SHP77 (cell line): ENCODE measurements at regions not wholly inside any gene's neighbourhood (a gene's known extent, or its start where the extent isn't known, plus 50 kb on each side); places are given as distances from the start of the nearest gene placed in this dataset.

ENCODE experiments used
- DNase-seq, 2 experiments: peaks; one replicate each; lab custom pipeline; 2025; lab: John Stamatoyannopoulos, UW

GRCh38 chr3:110752307-110752706 lies 319.3 kb upstream of the NECTIN3 start:
- DNase-seq: no peak

GRCh38 chr3:110753516-110753915 lies 318.1 kb upstream of the NECTIN3 start:
- no peak for DNase-seq

GRCh38 chr3:110754212-110754916 lies 317.3 kb upstream of the NECTIN3 start:
- DNase-seq: no peak

- DNase-seq: no peak
These were observed 316.3 kb upstream of the NECTIN3 start for GRCh38 chr3:110755345-110755744.

- DNase-seq: no peak
These were observed 314.9 kb upstream of the NECTIN3 start for GRCh38 chr3:110756705-110757104.

GRCh38 chr3:110758208-110758607 lies 313.4 kb upstream of the NECTIN3 start:
- DNase-seq: no peak

GRCh38 chr3:110767156-110767555 lies 304.5 kb upstream of the NECTIN3 start:
- DNase-seq: no peak

- DNase-seq: no peak
These were observed 303.8 kb upstream of the NECTIN3 start for GRCh38 chr3:110767838-110768237.

- DNase-seq: no peak
These were observed 298.1 kb upstream of the NECTIN3 start for GRCh38 chr3:110773413-110773954.

- DNase-seq: no peak
These were observed 296.9 kb upstream of the NECTIN3 start for GRCh38 chr3:110774496-110775265.

GRCh38 chr3:110779581-110779980 lies 292.0 kb upstream of the NECTIN3 start:
- DNase-seq: no peak

GRCh38 chr3:110783541-110783940 lies 288.1 kb upstream of the NECTIN3 start:
- no peak for DNase-seq

GRCh38 chr3:110788794-110789193 lies 282.8 kb upstream of the NECTIN3 start:
- DNase-seq: no peak

GRCh38 chr3:110789315-110789714 lies 282.3 kb upstream of the NECTIN3 start:
- no peak for DNase-seq

GRCh38 chr3:110790631-110791030 lies 281.0 kb upstream of the NECTIN3 start:
- no peak for DNase-seq

- no peak for DNase-seq
These were observed 279.5 kb upstream of the NECTIN3 start for GRCh38 chr3:110791995-110792686.

- no peak for DNase-seq
These were observed 278.0 kb upstream of the NECTIN3 start for GRCh38 chr3:110793611-110794010.

- DNase-seq: no peak
These were observed 276.5 kb upstream of the NECTIN3 start for GRCh38 chr3:110795163-110795562.

- DNase-seq: no peak
These were observed 272.3 kb upstream of the NECTIN3 start for GRCh38 chr3:110799271-110799670.

GRCh38 chr3:110804856-110805255 lies 266.8 kb upstream of the NECTIN3 start:
- no peak for DNase-seq

- no peak for DNase-seq
These were observed 264.7 kb upstream of the NECTIN3 start for GRCh38 chr3:110806924-110807323.

GRCh38 chr3:110808630-110809029 lies 263.0 kb upstream of the NECTIN3 start:
- no peak for DNase-seq

- no peak for DNase-seq
These were observed 261.3 kb upstream of the NECTIN3 start for GRCh38 chr3:110810356-110810755.
